Epithelial cell of esophagus (primary cell): ENCODE measurements at regions not wholly inside any gene's neighbourhood (a gene's known extent, or its start where the extent isn't known, plus 50 kb on each side); places are given as distances from the start of the nearest gene placed in this dataset.

Source experiments
- DNase-seq: peaks from one replicate; pipeline ENCODE4 v3.0.0; 2010; ENCODE audit warnings: low read depth
- H3K4me3 ChIP-seq: 2 replicates; pipeline ENCODE4 v1.5.1; 2011; ENCODE audit warnings: mild to moderate bottlenecking, low read length, control low read depth
- TF ChIP-seq, protein P1 (sequence below): IDR thresholded peaks from 2 replicates; pipeline ENCODE4 v1.5.1; 2011; ENCODE audit warnings: low read depth, mild to moderate bottlenecking, low read length, control low read depth, inconsistent platforms; ENCODE audit not compliant: insufficient read depth; ENCODE audit errors: missing control alignments

DNA sequence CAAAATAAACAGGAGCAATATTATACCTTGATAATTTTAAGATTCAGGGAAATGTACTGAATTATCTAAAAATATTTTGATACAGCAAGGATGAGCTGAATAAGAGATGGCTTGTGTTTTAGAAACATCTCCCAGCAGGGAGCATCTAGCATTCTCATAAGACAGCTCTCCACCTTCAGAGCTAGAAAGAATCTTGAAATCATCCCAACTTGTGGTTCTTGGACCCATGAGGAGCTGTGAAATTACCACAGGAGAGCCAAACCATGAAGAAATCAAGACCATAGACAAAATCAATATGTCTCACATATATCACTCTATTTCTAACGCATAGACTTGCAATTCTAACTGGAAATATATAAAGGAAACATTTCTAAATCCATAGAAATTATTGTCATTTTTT lies 210.6 kb upstream of the DKK2 start:
- DNase-seq: no peak
- H3K4me3 ChIP-seq: no peak overlapping the region
- TF ChIP-seq, protein P1, sequence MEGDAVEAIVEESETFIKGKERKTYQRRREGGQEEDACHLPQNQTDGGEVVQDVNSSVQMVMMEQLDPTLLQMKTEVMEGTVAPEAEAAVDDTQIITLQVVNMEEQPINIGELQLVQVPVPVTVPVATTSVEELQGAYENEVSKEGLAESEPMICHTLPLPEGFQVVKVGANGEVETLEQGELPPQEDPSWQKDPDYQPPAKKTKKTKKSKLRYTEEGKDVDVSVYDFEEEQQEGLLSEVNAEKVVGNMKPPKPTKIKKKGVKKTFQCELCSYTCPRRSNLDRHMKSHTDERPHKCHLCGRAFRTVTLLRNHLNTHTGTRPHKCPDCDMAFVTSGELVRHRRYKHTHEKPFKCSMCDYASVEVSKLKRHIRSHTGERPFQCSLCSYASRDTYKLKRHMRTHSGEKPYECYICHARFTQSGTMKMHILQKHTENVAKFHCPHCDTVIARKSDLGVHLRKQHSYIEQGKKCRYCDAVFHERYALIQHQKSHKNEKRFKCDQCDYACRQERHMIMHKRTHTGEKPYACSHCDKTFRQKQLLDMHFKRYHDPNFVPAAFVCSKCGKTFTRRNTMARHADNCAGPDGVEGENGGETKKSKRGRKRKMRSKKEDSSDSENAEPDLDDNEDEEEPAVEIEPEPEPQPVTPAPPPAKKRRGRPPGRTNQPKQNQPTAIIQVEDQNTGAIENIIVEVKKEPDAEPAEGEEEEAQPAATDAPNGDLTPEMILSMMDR: no peak

DNA sequence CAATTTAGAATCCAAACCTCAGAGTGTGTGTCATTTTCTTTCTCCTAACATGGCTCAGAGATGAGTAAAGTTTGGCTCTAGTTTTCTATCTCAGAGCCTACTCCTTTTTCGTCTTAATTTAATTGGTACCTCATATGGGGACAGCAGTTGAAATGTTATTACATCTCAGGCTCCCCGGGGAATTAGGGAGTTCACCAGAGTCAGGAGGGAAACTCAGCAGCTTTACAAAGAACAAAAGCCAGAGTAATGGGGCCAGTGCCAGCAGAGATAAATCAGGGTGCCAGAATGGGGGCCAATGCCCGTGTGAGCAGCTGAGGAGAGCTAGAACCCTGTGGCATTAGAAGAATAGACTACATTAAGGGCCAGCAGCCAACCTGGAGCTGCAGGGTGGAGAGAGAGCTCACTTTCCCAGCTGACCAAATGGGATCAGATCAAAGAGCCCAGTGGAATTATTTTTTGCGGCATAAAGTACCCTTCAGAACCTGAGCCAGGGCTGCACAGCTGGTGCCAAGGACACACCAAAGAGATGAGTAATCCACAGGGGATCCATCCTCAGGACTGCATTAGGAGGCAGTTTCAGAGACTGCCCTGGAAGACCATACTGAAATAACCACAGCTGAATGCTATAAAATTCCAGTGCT lies 207.1 kb upstream of the DKK2 start:
- no peak overlapping the region for H3K4me3 ChIP-seq
- DNase-seq: no peak
- TF ChIP-seq, protein P1: no peak

DNA sequence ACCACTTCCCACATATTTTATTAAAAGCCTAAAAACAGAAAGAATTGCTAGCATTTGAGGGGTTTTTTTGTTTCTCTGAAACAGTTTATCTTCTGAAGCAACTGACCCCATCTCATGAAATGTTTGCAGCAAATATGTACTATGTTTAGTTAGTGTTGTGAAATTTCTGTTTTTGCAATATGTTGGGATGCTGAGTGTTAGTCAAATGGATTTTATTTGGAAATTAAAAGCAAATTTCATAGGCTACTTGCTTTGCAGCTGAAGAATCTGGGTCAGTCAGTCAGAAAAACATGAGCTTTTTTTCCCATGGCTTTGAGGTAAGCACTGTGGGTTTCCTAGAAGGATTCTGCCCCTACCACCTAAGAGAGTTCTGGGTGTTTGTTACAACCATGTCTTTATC lies 184.9 kb upstream of the DKK2 start:
- H3K4me3 ChIP-seq: no peak overlapping the region
- no peak for DNase-seq
- TF ChIP-seq, protein P1: no peak

DNA sequence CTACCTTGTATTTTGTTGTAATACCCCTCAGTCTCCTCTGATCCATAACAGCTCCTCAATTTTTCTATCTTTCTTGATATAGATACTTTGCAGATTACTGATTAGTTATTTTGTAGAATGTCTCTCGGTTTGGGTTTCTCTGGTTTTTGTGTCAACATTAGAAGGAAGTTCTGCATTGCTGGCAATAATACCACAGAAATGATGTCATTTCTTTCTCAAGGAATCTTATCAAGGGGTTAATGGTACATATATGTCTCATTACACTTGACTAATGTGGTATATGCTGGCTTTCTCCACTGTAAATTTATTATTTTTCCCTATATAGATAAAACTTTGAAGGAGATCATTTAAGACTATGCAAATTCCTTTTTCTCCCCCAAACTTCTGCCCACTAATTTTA lies 183.6 kb upstream of the DKK2 start:
- TF ChIP-seq, protein P1: no peak

DNA sequence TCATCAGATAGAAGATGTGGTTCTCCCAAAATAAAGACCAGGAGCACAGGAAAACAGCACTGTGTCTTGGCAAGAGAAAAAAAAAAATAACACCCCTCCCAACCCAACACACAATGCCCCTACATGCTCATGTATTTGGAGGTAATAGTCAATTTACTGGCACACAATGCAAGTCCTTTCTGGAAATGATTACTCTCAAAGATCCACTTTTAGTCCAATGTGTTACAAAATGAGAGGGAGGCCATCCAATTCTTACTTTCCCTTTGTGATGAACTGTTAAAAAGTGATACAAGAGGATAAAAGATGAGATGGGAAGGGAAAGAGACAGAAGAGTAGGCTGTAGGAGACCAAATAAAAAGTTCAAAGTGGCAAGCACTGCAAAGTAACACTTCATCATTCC lies 180.3 kb upstream of the DKK2 start:
- no peak overlapping the region for H3K4me3 ChIP-seq
- DNase-seq: no peak
- TF ChIP-seq, protein P1: no peak

More for the DNA sequence above, 183.6 kb upstream of the DKK2 start:
- no peak overlapping the region for H3K4me3 ChIP-seq
- DNase-seq: peak; percentile 24

DNA sequence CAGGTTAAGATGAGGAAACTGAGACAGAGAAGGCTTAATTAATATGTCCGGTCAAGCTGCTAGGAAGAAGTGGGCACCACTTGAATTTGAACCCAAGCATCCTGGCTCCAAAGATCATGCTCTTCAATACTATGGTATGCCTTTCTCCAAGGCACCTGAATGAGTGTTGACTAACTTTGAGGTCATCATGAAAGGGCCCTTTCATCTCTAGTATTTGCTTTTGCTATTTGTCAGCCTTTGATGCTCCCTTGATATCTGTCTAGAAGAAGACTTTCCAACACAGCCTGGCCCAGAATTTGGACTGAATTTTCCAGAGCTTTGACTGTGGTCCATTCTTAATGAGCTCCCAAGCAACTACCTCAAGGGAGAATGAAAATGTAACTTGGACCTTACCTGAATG lies 179.1 kb upstream of the DKK2 start:
- H3K4me3 ChIP-seq: no peak overlapping the region
- TF ChIP-seq, protein P1: no peak

DNA sequence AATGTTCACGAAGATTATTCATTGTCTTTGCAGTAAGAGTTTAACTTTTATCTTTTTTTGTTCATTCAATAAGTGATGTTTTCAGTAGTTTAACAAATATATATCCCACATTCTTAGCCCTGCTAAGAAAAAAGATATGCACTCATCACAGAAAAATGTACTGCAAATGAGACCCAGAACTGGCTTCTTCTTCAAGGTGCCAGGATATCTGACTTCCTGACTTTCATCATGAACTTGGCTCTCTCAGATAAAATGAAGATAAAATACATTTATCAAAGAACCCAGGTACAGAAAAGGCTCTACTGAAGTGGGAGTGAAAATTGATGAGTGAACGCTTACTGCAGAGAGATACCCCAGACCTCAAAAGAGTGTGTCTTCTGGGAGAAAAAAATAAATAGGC lies 177.8 kb upstream of the DKK2 start:
- no peak for DNase-seq
- TF ChIP-seq, protein P1: no peak

More for the DNA sequence above, 179.1 kb upstream of the DKK2 start:
- DNase-seq: no peak

More for the DNA sequence above, 177.8 kb upstream of the DKK2 start:
- H3K4me3 ChIP-seq: no peak overlapping the region
